H1 (cell line): ENCODE measurements at regions not wholly inside any gene's neighbourhood (a gene's known extent, or its start where the extent isn't known, plus 50 kb on each side); places are given as distances from the start of the nearest gene placed in this dataset.
"Not testable (repeated sequence)": the region's sequence is repeated elsewhere in the genome, so short reads cannot be mapped to it uniquely, and the experiment has no call there.

Source experiments
- CTCF ChIA-PET: fragments of 300-600 bp; sonication (Branson Sonifier 250); formaldehyde crosslinking; loops from one replicate; lab custom pipeline; 2021; ENCODE audit not compliant: partially characterized antibody; lab: Charles Lee
- POLR2A ChIA-PET: fragments of 300-600 bp; sonication (Branson Sonifier 250); formaldehyde crosslinking; loops from one replicate; lab custom pipeline; 2021; ENCODE audit warnings: inconsistent platforms; ENCODE audit not compliant: partially characterized antibody; lab: Charles Lee
- DNase-seq, 2 experiments: peaks; one replicate each; pipeline versions ENCODE4 v3.0.0 to v3.0.0-alpha.2; 2010 to 2022; ENCODE audit warnings: low spot score in 2 of 2, low read depth in 1 of 2, mixed read lengths in 1 of 2
- FAIRE-seq: peaks from 2 replicates; lab custom pipeline; 2011; peaks lifted over from hg19 to GRCh38; lab: Jason Lieb, UNC
- H2AFZ ChIP-seq: 2 replicates; pipeline ENCODE4 v1.8.1; 2012; ENCODE audit warnings: low read length, inconsistent platforms
- H2AK5ac ChIP-seq: 2 replicates; pipeline ENCODE4 v1.6.1; 2013; ENCODE audit warnings: low read depth, low read length
- H2BK120ac ChIP-seq: replicated peaks from 2 replicates; pipeline ENCODE3; 2013; ENCODE audit warnings: low read depth, low read length, inconsistent platforms
- H2BK12ac ChIP-seq: 2 replicates; pipeline ENCODE4 v1.6.1; 2013; ENCODE audit warnings: low read depth, low read length
- H2BK15ac ChIP-seq: 2 replicates; pipeline ENCODE4 v1.6.1; 2013; ENCODE audit warnings: low read length
- H2BK20ac ChIP-seq: 2 replicates; pipeline ENCODE4 v1.6.1; 2013; ENCODE audit warnings: low read length
- H2BK5ac ChIP-seq: 2 replicates; pipeline ENCODE4 v1.6.1; 2013; ENCODE audit warnings: low read depth, low read length
- H3K14ac ChIP-seq: 2 replicates; pipeline ENCODE4 v1.6.1; 2013; ENCODE audit warnings: inconsistent platforms; ENCODE audit not compliant: insufficient read length
- H3K18ac ChIP-seq: 2 replicates; pipeline ENCODE4 v1.6.1; 2013; ENCODE audit warnings: low read length; ENCODE audit errors: extremely low read depth
- H3K23ac ChIP-seq: 2 replicates; pipeline ENCODE4 v1.6.1; 2013; ENCODE audit warnings: inconsistent platforms; ENCODE audit not compliant: insufficient read length
- H3K23me2 ChIP-seq: 2 replicates; pipeline ENCODE4 v1.6.1; 2013; ENCODE audit warnings: low read depth, low read length
- H3K27ac ChIP-seq: 2 replicates; pipeline ENCODE4 v1.6.1; 2011; ENCODE audit warnings: low read depth, low read length, inconsistent platforms
- H3K27me3 ChIP-seq, 4 experiments: replicated peaks in 1 of 4; 1 replicate in 1 of 4; 2 replicates in 3 of 4; pipeline versions ENCODE4 v1.6.1 to v1.8.1; 2011 to 2013; ENCODE audit warnings: low read length in 3 of 4, mild to moderate bottlenecking in 3 of 4, inconsistent platforms in 2 of 4, mixed read lengths in 2 of 4, moderate library complexity in 1 of 4; ENCODE audit not compliant: control insufficient read depth in 3 of 4, insufficient read depth in 3 of 4; ENCODE audit errors: extremely low read depth in 1 of 4
- H3K36me3 ChIP-seq, 4 experiments: 2 replicates each; pipeline versions ENCODE4 v1.6.1 to v1.8.1; 2011 to 2013; ENCODE audit warnings: mild to moderate bottlenecking in 4 of 4, low read length in 3 of 4, moderate library complexity in 2 of 4, control low read depth in 1 of 4, inconsistent platforms in 1 of 4; ENCODE audit not compliant: insufficient read depth in 4 of 4, control insufficient read depth in 2 of 4
- H3K4ac ChIP-seq: replicated peaks from 2 replicates; pipeline ENCODE3; 2013; ENCODE audit warnings: low read length, low read depth, mixed read lengths, inconsistent platforms; ENCODE audit not compliant: insufficient read length
- H3K4me1 ChIP-seq, 4 experiments: replicated peaks in 1 of 4; 1 replicate in 1 of 4; 2 replicates in 3 of 4; pipeline versions ENCODE4 v1.6.1 to v1.8.1; 2011 to 2013; ENCODE audit warnings: low read length in 3 of 4, inconsistent platforms in 2 of 4, mixed read lengths in 1 of 4; ENCODE audit not compliant: insufficient read depth in 4 of 4, control insufficient read depth in 3 of 4
- H3K4me2 ChIP-seq, 2 experiments: 2 replicates each; pipeline versions ENCODE4 v1.6.1 to v1.8.1; 2011 to 2013; ENCODE audit warnings: low read depth in 2 of 2, low read length in 2 of 2, control low read depth in 1 of 2, inconsistent platforms in 1 of 2, mild to moderate bottlenecking in 1 of 2; ENCODE audit not compliant: insufficient read depth in 1 of 2
- H3K4me3 ChIP-seq, 4 experiments: fragments of 200-600, 300-600 bp in 1 of 4; sonication (generic), shearing (Covaris generic), sonication (Bioruptor Twin) in 1 of 4; 2 replicates each; pipeline versions ENCODE4 v1.5.1 to v1.8.1; 2011 to 2016; ENCODE audit warnings: low read length in 4 of 4, low read depth in 3 of 4, control low read depth in 2 of 4, inconsistent platforms in 2 of 4, mild to moderate bottlenecking in 2 of 4, mixed read lengths in 1 of 4, moderate library complexity in 1 of 4; ENCODE audit not compliant: insufficient read depth in 2 of 4; ENCODE audit errors: extremely low read depth in 1 of 4
- H3K56ac ChIP-seq: replicated peaks from 2 replicates; pipeline ENCODE3; 2013; ENCODE audit warnings: low read depth, mild to moderate bottlenecking, mixed read lengths, low read length, inconsistent platforms; ENCODE audit not compliant: insufficient read length
- H3K79me1 ChIP-seq: 2 replicates; pipeline ENCODE4 v1.6.1; 2013; ENCODE audit warnings: low read depth, low read length, control low read depth
- H3K79me2 ChIP-seq, 2 experiments: 2 replicates each; pipeline versions ENCODE4 v1.6.1 to v1.8.1; 2012 to 2013; ENCODE audit warnings: low read length in 2 of 2, mild to moderate bottlenecking in 2 of 2, inconsistent platforms in 1 of 2; ENCODE audit not compliant: insufficient read depth in 2 of 2, control insufficient read depth in 1 of 2
- H3K9ac ChIP-seq, 4 experiments: replicated peaks in 1 of 4; 1 replicate in 1 of 4; 2 replicates in 3 of 4; pipeline versions ENCODE4 v1.6.1 to v1.8.1; 2011 to 2013; ENCODE audit warnings: low read depth in 3 of 4, low read length in 3 of 4, control low read depth in 2 of 4, mild to moderate bottlenecking in 2 of 4, moderate library complexity in 2 of 4, inconsistent platforms in 1 of 4; ENCODE audit errors: extremely low read depth in 1 of 4
- H3K9me3 ChIP-seq, 2 experiments: 2 replicates each; pipeline versions ENCODE4 v1.6.1 to v1.8.1; 2012 to 2013; ENCODE audit warnings: mild to moderate bottlenecking in 2 of 2, moderate library complexity in 2 of 2, control low read depth in 1 of 2, inconsistent platforms in 1 of 2, low read depth in 1 of 2, low read length in 1 of 2, mixed read lengths in 1 of 2; ENCODE audit not compliant: insufficient read depth in 2 of 2
- H4K20me1 ChIP-seq, 2 experiments: replicated peaks in 1 of 2; 2 replicates each; pipeline versions ENCODE3 to v1.8.1; 2011 to 2013; ENCODE audit warnings: inconsistent platforms in 2 of 2, low read length in 2 of 2, mild to moderate bottlenecking in 1 of 2; ENCODE audit not compliant: insufficient read depth in 2 of 2, control insufficient read depth in 1 of 2
- H4K5ac ChIP-seq: 2 replicates; pipeline ENCODE4 v1.6.1; 2013; ENCODE audit warnings: low read length, low read depth, mixed read lengths, inconsistent platforms; ENCODE audit not compliant: insufficient read length
- H4K8ac ChIP-seq: 2 replicates; pipeline ENCODE4 v1.8.0; 2013; ENCODE audit warnings: mild to moderate bottlenecking, moderate library complexity, low read length, inconsistent platforms; ENCODE audit not compliant: insufficient read depth; ENCODE audit errors: extremely low read depth
- H4K91ac ChIP-seq: replicated peaks from 2 replicates; pipeline ENCODE3; 2013; ENCODE audit warnings: low read length, mixed read lengths, inconsistent platforms; ENCODE audit not compliant: insufficient read length
- EP300 ChIP-seq, 2 experiments: IDR thresholded peaks; 1 replicate in 1 of 2; 2 replicates in 1 of 2; pipeline ENCODE4 v1.6.1; 2011 to 2012; ENCODE audit warnings: low read depth in 2 of 2, low read length in 2 of 2, mild to moderate bottlenecking in 2 of 2, borderline replicate concordance in 1 of 2, inconsistent platforms in 1 of 2, moderate library complexity in 1 of 2
- WGBS, 2 experiments: shearing (Covaris generic) in 1 of 2; methylation state at CpG; one replicate each; pipeline versions ENCODE4 v1.1.6 to v1.1.7; 2013 to 2015; ENCODE audit warnings: low lambda C conversion rate in 2 of 2, mixed read lengths in 2 of 2, inconsistent platforms in 1 of 2, low coverage in 1 of 2, missing lambda C conversion rate in 1 of 2; ENCODE audit not compliant: insufficient replicate concordance in 2 of 2, insufficient coverage in 1 of 2, insufficient read length in 1 of 2; ENCODE audit errors: extremely low coverage in 1 of 2, missing lambda C conversion rate in 1 of 2; 5-methylcytosine and 5-hydroxymethylcytosine counted together

GRCh38 chr16:35614883-35615282 lies 2155.5 kb downstream of the TP53TG3F start:
- H3K4ac ChIP-seq, H2BK5ac ChIP-seq, FAIRE-seq, H3K27ac ChIP-seq, CTCF ChIA-PET, H3K18ac ChIP-seq, H3K4me1 ChIP-seq, H2AFZ ChIP-seq, H4K20me1 ChIP-seq, H3K4me2 ChIP-seq, H3K23me2 ChIP-seq, H3K9ac ChIP-seq, POLR2A ChIA-PET, H3K79me2 ChIP-seq, H3K27me3 ChIP-seq, H4K8ac ChIP-seq, H2BK15ac ChIP-seq, H3K36me3 ChIP-seq, H4K91ac ChIP-seq, H2BK120ac ChIP-seq, H2BK12ac ChIP-seq, H3K79me1 ChIP-seq, H4K5ac ChIP-seq, DNase-seq, H3K14ac ChIP-seq, H2BK20ac ChIP-seq, H3K56ac ChIP-seq, H3K23ac ChIP-seq, H2AK5ac ChIP-seq, H3K4me3 ChIP-seq: not testable (repeated sequence)
- peaks cover 27 to 44% of the 10 kb centered on the region in 2 experiments for H3K9me3 ChIP-seq
- TF ChIP-seq EP300 (IDR thresholded peaks at IDR 0.05; ENCODE audit: borderline replicate concordance in 1 of 2, low read depth in 2 of 2, low read length in 2 of 2) = peak in 1 of 2 experiments; percentile 74; a peak in 1 of 3 replicates
- WGBS, 2 experiments = 81% methylated on average over 2 of the region's 2 CpGs; no CpG with 5 or more reads in 1 of the 2 experiments

DNA sequence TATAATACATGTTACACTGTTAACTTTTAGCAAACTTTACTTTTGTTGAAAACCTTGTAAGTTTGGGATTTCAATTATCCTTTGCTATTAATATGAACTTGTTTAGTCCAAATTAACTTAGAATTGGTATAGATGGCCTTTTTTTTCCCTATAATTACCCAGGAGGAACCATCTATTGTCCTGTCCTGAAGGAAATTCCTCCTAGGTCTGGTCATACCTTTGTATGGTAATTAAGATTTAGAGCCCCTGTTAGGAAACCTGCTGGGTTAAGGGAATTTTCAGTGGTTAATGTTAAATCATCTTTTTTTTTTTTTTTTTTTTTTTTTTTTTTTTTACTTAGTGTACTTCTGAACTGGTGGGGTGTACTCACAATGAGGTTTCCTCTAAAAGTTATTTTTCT lies 2159.8 kb downstream of the TP53TG3F start:
- H3K18ac ChIP-seq, POLR2A ChIA-PET, H2BK5ac ChIP-seq, H4K20me1 ChIP-seq, DNase-seq, H3K79me1 ChIP-seq, H3K36me3 ChIP-seq, H3K14ac ChIP-seq, H2AK5ac ChIP-seq, H2BK20ac ChIP-seq, H3K4ac ChIP-seq, H2BK12ac ChIP-seq, H2BK15ac ChIP-seq, H3K9ac ChIP-seq, H4K91ac ChIP-seq, H3K4me2 ChIP-seq, H2AFZ ChIP-seq, H4K5ac ChIP-seq, H3K56ac ChIP-seq, H3K27ac ChIP-seq, H4K8ac ChIP-seq, H3K23me2 ChIP-seq, H3K4me1 ChIP-seq, H3K79me2 ChIP-seq, H3K27me3 ChIP-seq, CTCF ChIA-PET, H3K4me3 ChIP-seq, H3K23ac ChIP-seq, H2BK120ac ChIP-seq, FAIRE-seq: not testable (repeated sequence)
- peaks cover 47 to 81% of the 10 kb centered on the region in 2 experiments for H3K9me3 ChIP-seq
